IMR-90 (cell line): ENCODE measurements at regions not wholly inside any gene's neighbourhood (a gene's known extent, or its start where the extent isn't known, plus 50 kb on each side); places are given as distances from the start of the nearest gene placed in this dataset.

ENCODE experiments used
- ATAC-seq: fragments of 200-7000 bp; cut with Tn5 transposase; 2 replicates; pipeline ENCODE4 v1.9.1; 2020; ENCODE audit warnings: low read depth, mild to moderate bottlenecking, moderate library complexity
- BruUV-seq: library from RNA; stranded (reverse); fragments of 400-500 nt; replicated peaks from 2 replicates; lab custom pipeline; 2021; lab: Mats Ljungman, UMichigan
- CTCF ChIA-PET: fragments of 300-600 bp; formaldehyde crosslinking; extraction: SDS; loops from one replicate; lab custom pipeline; 2021; ENCODE audit warnings: antibody characterized with exemption; lab: Yijun Ruan, JAX
- POLR2A ChIA-PET: fragments of 300-600 bp; sonication (Branson Sonifier 250); formaldehyde crosslinking; loops from one replicate; lab custom pipeline; 2022; ENCODE audit warnings: antibody characterized with exemption; ENCODE audit not compliant: unreplicated experiment; lab: Charles Lee
- DNase-seq: peaks from one replicate; pipeline ENCODE4 v3.0.0; 2013
- H2AFZ ChIP-seq: replicated peaks from 2 replicates; pipeline ENCODE3; 2013; ENCODE audit warnings: low read length, mild to moderate bottlenecking; ENCODE audit not compliant: poor library complexity
- H2AK5ac ChIP-seq: 2 replicates; pipeline ENCODE4 v1.6.1; 2013; ENCODE audit warnings: low read depth, low read length, inconsistent platforms
- H2AK9ac ChIP-seq: replicated peaks from 2 replicates; pipeline ENCODE3; 2013; ENCODE audit warnings: mild to moderate bottlenecking, low read depth, low read length, moderate library complexity; ENCODE audit not compliant: poor library complexity
- H2BK120ac ChIP-seq: 2 replicates; pipeline ENCODE4 v1.6.1; 2013; ENCODE audit warnings: low read depth, low read length, inconsistent platforms
- H2BK15ac ChIP-seq: 3 replicates; pipeline ENCODE4 v1.6.1; 2013; ENCODE audit warnings: low read depth, low read length, inconsistent platforms
- H2BK20ac ChIP-seq: 2 replicates; pipeline ENCODE4 v1.6.1; 2013; ENCODE audit warnings: low read depth, mild to moderate bottlenecking, inconsistent platforms, low read length, moderate library complexity
- H2BK5ac ChIP-seq: 2 replicates; pipeline ENCODE4 v1.6.1; 2013; ENCODE audit warnings: mild to moderate bottlenecking, low read depth, low read length, inconsistent platforms; ENCODE audit not compliant: poor library complexity, severe bottlenecking
- H3K14ac ChIP-seq: replicated peaks from 2 replicates; pipeline ENCODE4 v1.6.1; 2013; ENCODE audit warnings: low read depth, low read length, inconsistent platforms
- H3K18ac ChIP-seq: 2 replicates; pipeline ENCODE4 v1.6.1; 2013; ENCODE audit warnings: low read depth, low read length, control low read depth
- H3K23ac ChIP-seq: 2 replicates; pipeline ENCODE4 v1.6.1; 2013; ENCODE audit warnings: low read depth, low read length, inconsistent platforms
- H3K27ac ChIP-seq: 2 replicates; pipeline ENCODE4 v1.5.1; 2013; ENCODE audit warnings: mild to moderate bottlenecking, control low read depth, low read length; ENCODE audit not compliant: insufficient read depth
- H3K27me3 ChIP-seq: 2 replicates; pipeline ENCODE4 v1.6.1; 2013; ENCODE audit warnings: low read length; ENCODE audit not compliant: control insufficient read depth, insufficient read depth
- H3K36me3 ChIP-seq: 2 replicates; pipeline ENCODE4 v1.6.1; 2013; ENCODE audit warnings: low read length, mixed read lengths; ENCODE audit not compliant: control insufficient read depth, insufficient read depth
- H3K4ac ChIP-seq: 2 replicates; pipeline ENCODE4 v1.6.1; 2013; ENCODE audit warnings: low read depth, low read length, inconsistent platforms
- H3K4me1 ChIP-seq: 2 replicates; pipeline ENCODE4 v1.6.1; 2013; ENCODE audit warnings: low read length, mixed read lengths; ENCODE audit not compliant: control insufficient read depth, insufficient read depth
- H3K4me2 ChIP-seq: 2 replicates; pipeline ENCODE4 v1.6.1; 2013; ENCODE audit warnings: low read depth, mild to moderate bottlenecking, control low read depth, low read length, moderate library complexity
- H3K4me3 ChIP-seq: 2 replicates; pipeline ENCODE4 v1.5.1; 2013; ENCODE audit warnings: low read depth, mild to moderate bottlenecking, control low read depth, low read length, moderate library complexity; ENCODE audit not compliant: insufficient read depth
- H3K56ac ChIP-seq: 2 replicates; pipeline ENCODE4 v1.6.1; 2013; ENCODE audit warnings: low read length, inconsistent platforms; ENCODE audit not compliant: insufficient read depth; ENCODE audit errors: extremely low read depth
- H3K79me1 ChIP-seq, 2 experiments: 2 replicates each; pipeline ENCODE4 v1.6.1; 2013; ENCODE audit warnings: low read length in 2 of 2, inconsistent platforms in 1 of 2, low read depth in 1 of 2
- H3K9ac ChIP-seq: 2 replicates; pipeline ENCODE4 v1.6.1; 2013; ENCODE audit warnings: low read depth, low read length, control low read depth
- H3K9me1 ChIP-seq: 2 replicates; pipeline ENCODE4 v1.6.1; 2013; ENCODE audit warnings: low read length, inconsistent platforms; ENCODE audit not compliant: insufficient read depth
- H3K9me3 ChIP-seq: 2 replicates; pipeline ENCODE4 v1.6.1; 2013; ENCODE audit warnings: low read length; ENCODE audit not compliant: control insufficient read depth, insufficient read depth
- H4K20me1 ChIP-seq: 2 replicates; pipeline ENCODE4 v1.6.1; 2013; ENCODE audit warnings: low read length, inconsistent platforms; ENCODE audit not compliant: insufficient read depth
- H4K5ac ChIP-seq: 2 replicates; pipeline ENCODE4 v1.6.1; 2013; ENCODE audit warnings: mild to moderate bottlenecking, low read depth, low read length, control low read depth
- H4K8ac ChIP-seq, 2 experiments: 2 replicates each; pipeline ENCODE4 v1.6.1; 2013; ENCODE audit warnings: low read depth in 2 of 2, low read length in 2 of 2, control low read depth in 1 of 2, inconsistent platforms in 1 of 2
- H4K91ac ChIP-seq: 2 replicates; pipeline ENCODE4 v1.6.1; 2013; ENCODE audit warnings: low read depth, low read length, inconsistent platforms; ENCODE audit not compliant: insufficient read depth
- CEBPB ChIP-seq: IDR thresholded peaks from 2 replicates; pipeline ENCODE4 v1.6.1; 2012; ENCODE audit warnings: low read depth, low read length, improper control_type of control experiment
- CHD1 ChIP-seq: IDR thresholded peaks from 2 replicates; pipeline ENCODE4 v1.6.1; 2012; ENCODE audit warnings: low read depth, low read length, improper control_type of control experiment
- MAZ ChIP-seq: IDR thresholded peaks from 2 replicates; pipeline ENCODE4 v1.6.1; 2012; ENCODE audit warnings: low read depth, mild to moderate bottlenecking, low read length, improper control_type of control experiment, moderate library complexity, borderline replicate concordance
- RAD21 ChIP-seq: IDR thresholded peaks from 2 replicates; pipeline ENCODE4 v1.6.1; 2012; ENCODE audit warnings: low read length, improper control_type of control experiment
- RFX5 ChIP-seq: IDR thresholded peaks from 2 replicates; pipeline ENCODE4 v1.8.0; 2012; ENCODE audit warnings: low read depth, mild to moderate bottlenecking, low read length, moderate library complexity
- SMC3 ChIP-seq: fragments of 150-350 bp; IDR thresholded peaks from 2 replicates; pipeline ENCODE4 v1.6.1; 2016; ENCODE audit warnings: low read depth, mild to moderate bottlenecking, antibody characterized with exemption, low read length, moderate library complexity
- WGBS, 2 experiments: methylation state at CpG; one replicate each; pipeline versions ENCODE4 v1.1.5 to v1.1.7; 2013; ENCODE audit warnings: missing lambda C conversion rate in 2 of 2; ENCODE audit not compliant: insufficient read length in 1 of 2; ENCODE audit errors: extremely low coverage in 2 of 2; 5-methylcytosine and 5-hydroxymethylcytosine counted together
- dilution Hi-C: fragments of 300-500 bp; cut with HindIII; formaldehyde crosslinking; loops from one replicate; pipeline ENCODE4 v1.14.3; 2018; ENCODE audit warnings: low sequenced_read_pairs; ENCODE audit not compliant: unreplicated experiment
- in situ Hi-C: fragments of 300-500 bp; cut with MboI; formaldehyde crosslinking; loops from 3 replicates; pipeline ENCODE4 v1.14.3; 2019; ENCODE audit warnings: low sequenced_read_pairs, inconsistent platforms, mixed read lengths
- intact Hi-C: fragments of 100-400 bp; cut with micrococcal nuclease; formaldehyde crosslinking; loops from 2 replicates; pipeline ENCODE4 v1.10.0; 2022
- TF ChIP-seq, protein P1 (sequence below): conservative IDR thresholded peaks from 2 replicates; pipeline ENCODE4 v1.5.1; 2012; ENCODE audit warnings: mild to moderate bottlenecking, low read depth, low read length, improper control_type of control experiment

DNA sequence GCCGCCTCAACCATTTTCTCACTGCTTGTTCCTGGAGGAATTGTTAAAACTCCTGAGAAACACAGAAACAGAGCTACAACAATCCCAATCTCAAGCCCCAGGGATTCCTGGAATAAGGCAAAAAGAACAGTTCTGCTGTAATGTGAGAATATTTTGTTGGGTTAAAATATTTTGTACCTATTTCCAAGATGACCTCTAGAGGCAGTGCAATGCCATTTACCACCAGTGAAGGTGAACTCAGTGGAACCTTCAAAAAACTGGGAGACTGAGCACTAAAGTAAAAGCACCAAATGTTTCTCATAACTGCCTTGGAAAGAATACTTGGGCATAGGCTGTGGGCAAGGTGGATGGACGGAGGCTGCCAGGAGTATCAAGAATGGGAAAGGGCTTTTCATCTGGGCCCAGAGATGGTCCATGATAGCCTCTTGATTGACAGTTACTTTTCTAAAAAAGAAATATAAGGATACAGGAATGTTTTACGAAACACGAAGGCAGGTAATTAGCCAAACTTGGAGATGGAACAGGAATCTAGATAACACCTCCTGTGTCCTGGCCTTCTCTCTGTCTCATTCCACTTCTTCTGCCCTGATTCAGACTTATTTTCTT lies 334.0 kb upstream of the FLRT2 start:
- no CpG with 5 or more reads among the region's 4 CpGs for WGBS, 2 experiments
- Histone ChIP-seq H3K9me1 (no peaks in the 10 kb centered on the region), H4K8ac (no peak overlapping the region), H3K56ac (no peak overlapping the region), H4K5ac (no peak overlapping the region), H2BK120ac (no peak overlapping the region), H3K36me3 (no peaks in the 10 kb centered on the region), H3K14ac (no peak overlapping the region), H4K91ac (no peak overlapping the region), H2BK5ac (no peak overlapping the region), H3K9ac (no peak overlapping the region), H3K23ac (no peak overlapping the region), H4K20me1 (no peaks in the 10 kb centered on the region), H3K4me2 (no peak overlapping the region), H2BK15ac (no peak overlapping the region), H3K27ac (no peak overlapping the region), H2BK20ac (no peak overlapping the region; the same call in 1 of the 2 replicates), H3K4ac (no peak overlapping the region), H3K18ac (no peak overlapping the region), H2AK9ac (no peak overlapping the region), H3K4me3 (no peak overlapping the region), H3K27me3 (no peaks in the 10 kb centered on the region), H2AFZ (peak overlapping the region; percentile 26), H3K79me1 (no peaks in the 10 kb centered on the region), H2AK5ac (no peak overlapping the region), H3K9me3 (no peaks in the 10 kb centered on the region), H3K4me1 (no peaks in the 10 kb centered on the region)
- intact Hi-C loops: loop anchor here (1.0 to 10.0 kb wide), 2 partner anchors 332 to 1891 kb away; no protein-coding TSS in a partner anchor
- DNase-seq: peak; percentile 11
- ChIA-PET POLR2A (no interaction called here), CTCF (interaction anchor here (0.6 to 1.3 kb wide), 2 partner anchors 333 to 901 kb away, joined by 3 to 4 read pairs; partner anchors contain the start of gene FLRT2)
- in situ Hi-C loops: no loop called here
- ATAC-seq: peak; percentile 48; the same call in 1 of the 2 replicates
- no TSS peak for BruUV-seq
- no peak for TF ChIP-seq CHD1
- TF ChIP-seq RFX5: no peak
- no peak for TF ChIP-seq MAZ
- TF ChIP-seq RAD21: peak; percentile 60
- TF ChIP-seq SMC3: peak; percentile 34
- TF ChIP-seq CEBPB: no peak
- TF ChIP-seq, protein P1, sequence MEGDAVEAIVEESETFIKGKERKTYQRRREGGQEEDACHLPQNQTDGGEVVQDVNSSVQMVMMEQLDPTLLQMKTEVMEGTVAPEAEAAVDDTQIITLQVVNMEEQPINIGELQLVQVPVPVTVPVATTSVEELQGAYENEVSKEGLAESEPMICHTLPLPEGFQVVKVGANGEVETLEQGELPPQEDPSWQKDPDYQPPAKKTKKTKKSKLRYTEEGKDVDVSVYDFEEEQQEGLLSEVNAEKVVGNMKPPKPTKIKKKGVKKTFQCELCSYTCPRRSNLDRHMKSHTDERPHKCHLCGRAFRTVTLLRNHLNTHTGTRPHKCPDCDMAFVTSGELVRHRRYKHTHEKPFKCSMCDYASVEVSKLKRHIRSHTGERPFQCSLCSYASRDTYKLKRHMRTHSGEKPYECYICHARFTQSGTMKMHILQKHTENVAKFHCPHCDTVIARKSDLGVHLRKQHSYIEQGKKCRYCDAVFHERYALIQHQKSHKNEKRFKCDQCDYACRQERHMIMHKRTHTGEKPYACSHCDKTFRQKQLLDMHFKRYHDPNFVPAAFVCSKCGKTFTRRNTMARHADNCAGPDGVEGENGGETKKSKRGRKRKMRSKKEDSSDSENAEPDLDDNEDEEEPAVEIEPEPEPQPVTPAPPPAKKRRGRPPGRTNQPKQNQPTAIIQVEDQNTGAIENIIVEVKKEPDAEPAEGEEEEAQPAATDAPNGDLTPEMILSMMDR: peak; percentile 55
- dilution Hi-C loops: no loop called here
